HEK293 (cell line): ENCODE measurements at regions not wholly inside any gene's neighbourhood (a gene's known extent, or its start where the extent isn't known, plus 50 kb on each side); places are given as distances from the start of the nearest gene placed in this dataset.

ENCODE experiments used
- ATF2 ChIP-seq: fragments of 450-650 bp; formaldehyde crosslinking; IDR thresholded peaks from 2 replicates; pipeline ENCODE4 v1.5.1; 2016; ENCODE audit warnings: missing biosample characterization, missing genetic modification characterization, low read depth
- CTCF ChIP-seq: fragments of 450-650 bp; formaldehyde crosslinking; IDR thresholded peaks from 2 replicates; pipeline ENCODE4 v1.5.1; 2016; ENCODE audit warnings: missing biosample characterization, missing genetic modification characterization
- SALL2 ChIP-seq: fragments of 450-650 bp; formaldehyde crosslinking; IDR thresholded peaks from 2 replicates; pipeline ENCODE4 v1.5.0; 2017; ENCODE audit warnings: missing biosample characterization, mild to moderate bottlenecking, missing genetic modification characterization, borderline replicate concordance
- ZBTB20 ChIP-seq: fragments of 450-650 bp; formaldehyde crosslinking; IDR thresholded peaks from 2 replicates; pipeline ENCODE4 v1.5.1; 2016; ENCODE audit warnings: missing biosample characterization, missing genetic modification characterization
- ZBTB6 ChIP-seq: fragments of 450-650 bp; formaldehyde crosslinking; IDR thresholded peaks from 2 replicates; pipeline ENCODE4 v1.5.1; 2017; ENCODE audit warnings: missing biosample characterization, missing genetic modification characterization
- ZNF624 ChIP-seq: fragments of 450-650 bp; formaldehyde crosslinking; IDR thresholded peaks from 2 replicates; pipeline ENCODE4 v1.5.1; 2017; ENCODE audit warnings: missing biosample characterization, missing genetic modification characterization

- TF ChIP-seq ZBTB20 (tag by site-specific recombination) (no peak), ATF2 (tag by site-specific recombination) (no peak), CTCF (no peak), ZNF624 (tag by site-specific recombination) (no peak), ZBTB6 (tag by site-specific recombination) (no peak), SALL2 (tag by site-specific recombination) (no peak)
Observed at GRCh38 chr18:64278026-64278425, 129.1 kb upstream of the LINC00305 start.
